GM12878 (cell line): ENCODE measurements at regions not wholly inside any gene's neighbourhood (a gene's known extent, or its start where the extent isn't known, plus 50 kb on each side); places are given as distances from the start of the nearest gene placed in this dataset.
"Not testable (repeated sequence)": the region's sequence is repeated elsewhere in the genome, so short reads cannot be mapped to it uniquely, and the experiment has no call there.

Experiments used
- ATAC-seq: fragments of 200-7000 bp; cut with Tn5 transposase; 3 replicates; pipeline ENCODE4 v1.9.1; 2020; ENCODE audit warnings: mild to moderate bottlenecking, moderate library complexity
- BruUV-seq: library from RNA; stranded (reverse); fragments of 400-500 nt; replicated peaks from 2 replicates; lab custom pipeline; 2021; lab: Mats Ljungman, UMichigan
- CTCF ChIA-PET: fragments of 300-600 bp; sonication (Branson Sonifier 250); formaldehyde crosslinking; extraction: SDS; loops from one replicate; lab custom pipeline; 2021; ENCODE audit warnings: inconsistent platforms; lab: Yijun Ruan, JAX
- POLR2A ChIA-PET: fragments of 350-600 bp; formaldehyde crosslinking; extraction: SDS; loops from one replicate; lab custom pipeline; 2021; ENCODE audit warnings: inconsistent platforms; lab: Charles Lee
- RAD21 ChIA-PET: fragments of 300-600 bp; sonication (Branson Sonifier 250); formaldehyde crosslinking; loops from one replicate; lab custom pipeline; 2023; ENCODE audit warnings: antibody characterized with exemption; ENCODE audit not compliant: unreplicated experiment; lab: Charles Lee
- SMC1A ChIA-PET: fragments of 300-600 bp; sonication (Branson Sonifier 250); formaldehyde crosslinking; loops from one replicate; lab custom pipeline; 2023; ENCODE audit not compliant: unreplicated experiment, uncharacterized antibody; lab: Charles Lee
- DNase-seq: peaks from one replicate; pipeline ENCODE4 v3.0.0-alpha.2; 2011; ENCODE audit warnings: low read depth, low spot score
- FAIRE-seq: peaks from 3 replicates; lab custom pipeline; 2011; peaks lifted over from hg19 to GRCh38; lab: Jason Lieb, UNC
- H2AFZ ChIP-seq: 2 replicates; pipeline ENCODE4 v1.6.0; 2011; ENCODE audit warnings: low read depth, low read length, control low read depth; ENCODE audit not compliant: control insufficient read depth
- H3K27ac ChIP-seq: 2 replicates; pipeline ENCODE4 v1.5.1; 2011; ENCODE audit warnings: control low read depth; ENCODE audit not compliant: control insufficient read depth, insufficient read depth
- H3K27me3 ChIP-seq, 2 experiments: replicated peaks in 1 of 2; 2 replicates each; pipeline versions ENCODE4 v1.6.0 to v1.6.1; 2011; ENCODE audit warnings: low read length in 1 of 2; ENCODE audit not compliant: control insufficient read depth in 2 of 2, insufficient read depth in 2 of 2
- H3K36me3 ChIP-seq, 2 experiments: 2 replicates each; pipeline ENCODE4 v1.5.1; 2011; ENCODE audit warnings: low read length in 1 of 2; ENCODE audit not compliant: control insufficient read depth in 2 of 2, insufficient read depth in 2 of 2
- H3K4me1 ChIP-seq: 2 replicates; pipeline ENCODE4 v1.6.1; 2011; ENCODE audit warnings: mild to moderate bottlenecking, low read length, moderate library complexity, mixed read lengths; ENCODE audit not compliant: control insufficient read depth, insufficient read depth
- H3K4me2 ChIP-seq: 2 replicates; pipeline ENCODE4 v1.6.0; 2011; ENCODE audit warnings: control low read depth; ENCODE audit not compliant: control insufficient read depth, insufficient read depth
- H3K4me3 ChIP-seq: fragments of 200-600 bp; sonication (generic); 2 replicates; pipeline ENCODE4 v1.5.1; 2016
- H3K79me2 ChIP-seq: 2 replicates; pipeline ENCODE4 v1.6.0; 2011; ENCODE audit warnings: low read length; ENCODE audit not compliant: control insufficient read depth, insufficient read depth
- H3K9ac ChIP-seq: 2 replicates; pipeline ENCODE4 v1.8.0; 2011; ENCODE audit warnings: low read length, control low read depth, mixed read lengths; ENCODE audit not compliant: control insufficient read depth, insufficient read depth
- H3K9me3 ChIP-seq: replicated peaks from 3 replicates; pipeline ENCODE4 v1.5.1; 2011; ENCODE audit warnings: mild to moderate bottlenecking, low read length; ENCODE audit not compliant: control insufficient read depth, insufficient read depth
- H4K20me1 ChIP-seq: 2 replicates; pipeline ENCODE4 v1.6.0; 2011; ENCODE audit not compliant: control insufficient read depth, insufficient read depth
- whole genome bisulfite sequencing: methylation state at CpG from one replicate; pipeline ENCODE4 v1.1.6; 2016; ENCODE audit warnings: low lambda C conversion rate; ENCODE audit not compliant: insufficient replicate concordance, insufficient coverage; ENCODE audit errors: missing lambda C conversion rate; 5-methylcytosine and 5-hydroxymethylcytosine counted together
- in situ Hi-C: fragments of 300-500 bp; cut with MboI; formaldehyde crosslinking; loops from 9 replicates; pipeline ENCODE4 v1.14.3; 2018; ENCODE audit warnings: mixed read lengths
- intact Hi-C: fragments of 100-400 bp; cut with micrococcal nuclease; formaldehyde crosslinking; loops from one replicate; pipeline ENCODE4 v1.14.2; 2022; ENCODE audit not compliant: unreplicated experiment

- H3K27ac ChIP-seq, in situ Hi-C loops, SMC1A ChIA-PET, H3K4me2 ChIP-seq, H3K4me1 ChIP-seq, H3K9ac ChIP-seq, POLR2A ChIA-PET, ATAC-seq, H3K27me3 ChIP-seq, CTCF ChIA-PET, H4K20me1 ChIP-seq, H2AFZ ChIP-seq, FAIRE-seq, H3K9me3 ChIP-seq, DNase-seq, H3K36me3 ChIP-seq, H3K79me2 ChIP-seq, BruUV-seq, H3K4me3 ChIP-seq, intact Hi-C loops: not testable (repeated sequence)
- 39% methylated on average over 3 of the region's 3 CpGs for WGBS
- RAD21 ChIA-PET = interaction anchor here (0.7 kb wide), 1 partner anchor 171 kb away, joined by 3 read pairs; no protein-coding TSS in a partner anchor
Measured at GRCh38 chr1:145519302-145519701, 88.5 kb upstream of the GPR89A start.

- in situ Hi-C loops, SMC1A ChIA-PET, CTCF ChIA-PET, H3K4me3 ChIP-seq, H3K27ac ChIP-seq, H3K4me2 ChIP-seq, H4K20me1 ChIP-seq, H3K27me3 ChIP-seq, H3K79me2 ChIP-seq, POLR2A ChIA-PET, BruUV-seq, H3K36me3 ChIP-seq, ATAC-seq, H3K9ac ChIP-seq, H3K9me3 ChIP-seq, RAD21 ChIA-PET, DNase-seq, FAIRE-seq, H3K4me1 ChIP-seq, H2AFZ ChIP-seq, intact Hi-C loops: not testable (repeated sequence)
- WGBS = 0% methylated on average over 1 of the region's 2 CpGs
Measured at GRCh38 chr1:145513017-145513416, 87.6 kb upstream of the NBPF20 start.

GRCh38 chr1:145508053-145508452 lies 82.7 kb upstream of the NBPF20 start:
- H3K4me1 ChIP-seq, in situ Hi-C loops, BruUV-seq, intact Hi-C loops, DNase-seq, H3K4me2 ChIP-seq, SMC1A ChIA-PET, FAIRE-seq, H3K27me3 ChIP-seq, H3K36me3 ChIP-seq, POLR2A ChIA-PET, H3K9ac ChIP-seq, H3K79me2 ChIP-seq, H3K27ac ChIP-seq, H3K9me3 ChIP-seq, H4K20me1 ChIP-seq, CTCF ChIA-PET, H3K4me3 ChIP-seq, H2AFZ ChIP-seq, RAD21 ChIA-PET: not testable (repeated sequence)
- WGBS = no CpG with 5 or more reads among the region's 1 CpG
- peak; percentile 85 for ATAC-seq

- SMC1A ChIA-PET, FAIRE-seq, in situ Hi-C loops, H3K4me3 ChIP-seq, H3K36me3 ChIP-seq, CTCF ChIA-PET, H3K4me1 ChIP-seq, H3K27ac ChIP-seq, intact Hi-C loops, POLR2A ChIA-PET, H3K9me3 ChIP-seq, DNase-seq, H3K4me2 ChIP-seq, H3K27me3 ChIP-seq, H2AFZ ChIP-seq, H3K79me2 ChIP-seq, H4K20me1 ChIP-seq, RAD21 ChIA-PET, BruUV-seq, H3K9ac ChIP-seq: not testable (repeated sequence)
- ATAC-seq = peak; percentile 81
- 0% methylated on average over 2 of the region's 59 CpGs for WGBS
Measured at GRCh38 chr1:145505663-145506647, 80.6 kb upstream of the NBPF20 start.
